SJSA1 (cell line): ENCODE measurements at regions not wholly inside any gene's neighbourhood (a gene's known extent, or its start where the extent isn't known, plus 50 kb on each side); places are given as distances from the start of the nearest gene placed in this dataset.
"Not testable (repeated sequence)": the region's sequence is repeated elsewhere in the genome, so short reads cannot be mapped to it uniquely, and the experiment has no call there.

ENCODE experiments used
- DNase-seq, 2 experiments: peaks; one replicate each; pipeline ENCODE4 v3.0.0-alpha.2; 2015 to 2020; ENCODE audit warnings: low spot score in 2 of 2, low read depth in 1 of 2
- H3K27ac ChIP-seq: fragments of 250-450 bp; sonication (Bioruptor Pico); 2 replicates; pipeline ENCODE4 v1.5.1; 2020; ENCODE audit warnings: mild to moderate bottlenecking, moderate library complexity
- H3K27me3 ChIP-seq: fragments of 250-450 bp; sonication (Bioruptor Pico); replicated peaks from 2 replicates; pipeline ENCODE4 v1.5.1; 2020; ENCODE audit warnings: mild to moderate bottlenecking, moderate library complexity
- H3K36me3 ChIP-seq: fragments of 250-450 bp; sonication (Bioruptor Pico); 2 replicates; pipeline ENCODE4 v1.5.1; 2020; ENCODE audit warnings: mild to moderate bottlenecking
- H3K4me1 ChIP-seq: fragments of 250-450 bp; sonication (Bioruptor Pico); replicated peaks from 2 replicates; pipeline ENCODE4 v1.6.1; 2021; ENCODE audit warnings: mild to moderate bottlenecking
- H3K4me3 ChIP-seq: fragments of 250-450 bp; sonication (Bioruptor Pico); 2 replicates; pipeline ENCODE4 v1.5.1; 2020; ENCODE audit warnings: mild to moderate bottlenecking
- H3K9me3 ChIP-seq: fragments of 250-450 bp; sonication (Bioruptor Pico); replicated peaks from 2 replicates; pipeline ENCODE4 v1.5.1; 2020; ENCODE audit warnings: mild to moderate bottlenecking

GRCh38 chr1:89436856-89437255 lies 73.0 kb downstream of the GBP6 start:
- no peak for DNase-seq
- Histone ChIP-seq H3K9me3 (0 out of 2 replicates have a peak, but pooled peaks cover 3% of the 10 kb centered on the region), H3K36me3 (no peaks in the 10 kb centered on the region), H3K4me3 (no peak overlapping the region), H3K27ac (no peak overlapping the region), H3K4me1 (no peaks in the 10 kb centered on the region), H3K27me3 (no peaks in the 10 kb centered on the region)

- not testable (repeated sequence) for H3K4me3 ChIP-seq, H3K4me1 ChIP-seq, H3K27me3 ChIP-seq, DNase-seq, H3K27ac ChIP-seq, H3K36me3 ChIP-seq, H3K9me3 ChIP-seq
Measured at GRCh38 chr1:89438301-89438700, 74.4 kb downstream of the GBP6 start.

- no peak overlapping the region for H3K4me3 ChIP-seq
- no peak for DNase-seq
- H3K9me3 ChIP-seq: 0 out of 2 replicates have a peak, but pooled peaks cover 3% of the 10 kb centered on the region
- H3K27me3 ChIP-seq: no peaks in the 10 kb centered on the region
- H3K4me1 ChIP-seq: no peaks in the 10 kb centered on the region
- H3K36me3 ChIP-seq: no peaks in the 10 kb centered on the region
- no peak overlapping the region for H3K27ac ChIP-seq
Measured at GRCh38 chr1:89440911-89441310, 77.1 kb downstream of the GBP6 start.

GRCh38 chr1:89444791-89445190 lies 79.8 kb upstream of the LRRC8B start:
- Histone ChIP-seq H3K4me1 (no peaks in the 10 kb centered on the region), H3K9me3 (no peaks in the 10 kb centered on the region), H3K36me3 (no peaks in the 10 kb centered on the region), H3K4me3 (no peak overlapping the region), H3K27ac (no peak overlapping the region), H3K27me3 (no peaks in the 10 kb centered on the region)
- DNase-seq: no peak

GRCh38 chr1:89451011-89451410 lies 73.6 kb upstream of the LRRC8B start:
- H3K27ac ChIP-seq: no peak overlapping the region
- DNase-seq: no peak
- H3K36me3 ChIP-seq: no peaks in the 10 kb centered on the region
- H3K9me3 ChIP-seq: no peaks in the 10 kb centered on the region
- no peaks in the 10 kb centered on the region for H3K27me3 ChIP-seq
- H3K4me3 ChIP-seq: no peak overlapping the region
- H3K4me1 ChIP-seq: no peaks in the 10 kb centered on the region

- H3K27ac ChIP-seq: no peak overlapping the region
- DNase-seq: no peak
- no peaks in the 10 kb centered on the region for H3K9me3 ChIP-seq
- H3K4me3 ChIP-seq: no peak overlapping the region
- H3K27me3 ChIP-seq: no peaks in the 10 kb centered on the region
- no peaks in the 10 kb centered on the region for H3K36me3 ChIP-seq
- H3K4me1 ChIP-seq: no peaks in the 10 kb centered on the region
Measured at GRCh38 chr1:89453123-89453972, 71.3 kb upstream of the LRRC8B start.

- peak in 1 of 2 experiments; percentile 38 for DNase-seq
- no peaks in the 10 kb centered on the region for H3K4me1 ChIP-seq
- no peaks in the 10 kb centered on the region for H3K36me3 ChIP-seq
- H3K27ac ChIP-seq: no peak overlapping the region
- no peak overlapping the region for H3K4me3 ChIP-seq
- no peaks in the 10 kb centered on the region for H3K27me3 ChIP-seq
- no peaks in the 10 kb centered on the region for H3K9me3 ChIP-seq
Measured at GRCh38 chr1:89454845-89455521, 69.6 kb upstream of the LRRC8B start.

- no peak overlapping the region for H3K27ac ChIP-seq
- H3K9me3 ChIP-seq: no peaks in the 10 kb centered on the region
- no peaks in the 10 kb centered on the region; the same call in 1 of the 2 replicates for H3K27me3 ChIP-seq
- no peak overlapping the region for H3K4me3 ChIP-seq
- no peak for DNase-seq
- H3K36me3 ChIP-seq: no peaks in the 10 kb centered on the region
- no peaks in the 10 kb centered on the region for H3K4me1 ChIP-seq
Measured at GRCh38 chr1:89457046-89457445, 67.6 kb upstream of the LRRC8B start.

- no peak for DNase-seq
- no peaks in the 10 kb centered on the region for H3K9me3 ChIP-seq
- no peak overlapping the region for H3K27ac ChIP-seq
- H3K4me1 ChIP-seq: no peaks in the 10 kb centered on the region
- H3K36me3 ChIP-seq: no peaks in the 10 kb centered on the region
- no peak overlapping the region for H3K4me3 ChIP-seq
- no peaks in the 10 kb centered on the region; the same call in none of the 2 replicates for H3K27me3 ChIP-seq
Measured at GRCh38 chr1:89459081-89459480, 65.5 kb upstream of the LRRC8B start.

GRCh38 chr1:89460325-89460724 lies 64.3 kb upstream of the LRRC8B start:
- Histone ChIP-seq H3K4me3 (no peak overlapping the region), H3K27ac (no peak overlapping the region), H3K36me3 (no peaks in the 10 kb centered on the region), H3K9me3 (no peaks in the 10 kb centered on the region), H3K27me3 (no peaks in the 10 kb centered on the region; the same call in none of the 2 replicates), H3K4me1 (no peaks in the 10 kb centered on the region)
- DNase-seq: no peak

- H3K4me3 ChIP-seq: no peak overlapping the region
- H3K4me1 ChIP-seq: no peaks in the 10 kb centered on the region
- no peaks in the 10 kb centered on the region for H3K36me3 ChIP-seq
- DNase-seq: no peak
- H3K9me3 ChIP-seq: no peaks in the 10 kb centered on the region
- H3K27ac ChIP-seq: no peak overlapping the region
- no peaks in the 10 kb centered on the region; the same call in none of the 2 replicates for H3K27me3 ChIP-seq
Measured at GRCh38 chr1:89462250-89462649, 62.4 kb upstream of the LRRC8B start.

- Histone ChIP-seq H3K4me1 (no peaks in the 10 kb centered on the region), H3K27me3 (no peaks in the 10 kb centered on the region; the same call in none of the 2 replicates), H3K9me3 (no peaks in the 10 kb centered on the region), H3K36me3 (no peaks in the 10 kb centered on the region), H3K27ac (no peak overlapping the region), H3K4me3 (no peak overlapping the region)
- no peak for DNase-seq
Measured at GRCh38 chr1:89464008-89464407, 60.6 kb upstream of the LRRC8B start.

- Histone ChIP-seq H3K36me3 (no peaks in the 10 kb centered on the region), H3K27me3 (no peaks in the 10 kb centered on the region; the same call in none of the 2 replicates)
- no peak for DNase-seq
Measured at GRCh38 chr1:89465201-89465600, 59.4 kb upstream of the LRRC8B start.

GRCh38 chr1:89466307-89466930 lies 58.2 kb upstream of the LRRC8B start:
- no peaks in the 10 kb centered on the region for H3K4me1 ChIP-seq
- DNase-seq: no peak
- no peaks in the 10 kb centered on the region for H3K9me3 ChIP-seq

More at GRCh38 chr1:89465201-89465600, 59.4 kb upstream of the LRRC8B start:
- H3K27ac ChIP-seq: no peak overlapping the region
- H3K9me3 ChIP-seq: no peaks in the 10 kb centered on the region
- no peaks in the 10 kb centered on the region for H3K4me1 ChIP-seq
- H3K4me3 ChIP-seq: no peak overlapping the region

More at GRCh38 chr1:89466307-89466930, 58.2 kb upstream of the LRRC8B start:
- H3K36me3 ChIP-seq: no peaks in the 10 kb centered on the region
- no peaks in the 10 kb centered on the region; the same call in 1 of the 2 replicates for H3K27me3 ChIP-seq
- no peak overlapping the region for H3K4me3 ChIP-seq
- H3K27ac ChIP-seq: no peak overlapping the region
